ENCODE measurements at regions not wholly inside any gene's neighbourhood (a gene's known extent, or its start where the extent isn't known, plus 50 kb on each side); places are given as distances from the start of the nearest gene placed in this dataset.

- no peaks in the 10 kb centered on the region for H3K9me3 ChIP-seq
- DNase-seq (ENCODE audit: low spot score in 2 of 2) = no peak
- no peak overlapping the region for H3K27ac ChIP-seq
- no peaks in the 10 kb centered on the region for H3K4me1 ChIP-seq
- H3K4me3 ChIP-seq = no peak overlapping the region
- no peak for TF ChIP-seq EP300 (IDR thresholded peaks at IDR 0.05)
- no peak for TF ChIP-seq POLR2A (IDR thresholded peaks at IDR 0.05)
- TF ChIP-seq, protein P1, sequence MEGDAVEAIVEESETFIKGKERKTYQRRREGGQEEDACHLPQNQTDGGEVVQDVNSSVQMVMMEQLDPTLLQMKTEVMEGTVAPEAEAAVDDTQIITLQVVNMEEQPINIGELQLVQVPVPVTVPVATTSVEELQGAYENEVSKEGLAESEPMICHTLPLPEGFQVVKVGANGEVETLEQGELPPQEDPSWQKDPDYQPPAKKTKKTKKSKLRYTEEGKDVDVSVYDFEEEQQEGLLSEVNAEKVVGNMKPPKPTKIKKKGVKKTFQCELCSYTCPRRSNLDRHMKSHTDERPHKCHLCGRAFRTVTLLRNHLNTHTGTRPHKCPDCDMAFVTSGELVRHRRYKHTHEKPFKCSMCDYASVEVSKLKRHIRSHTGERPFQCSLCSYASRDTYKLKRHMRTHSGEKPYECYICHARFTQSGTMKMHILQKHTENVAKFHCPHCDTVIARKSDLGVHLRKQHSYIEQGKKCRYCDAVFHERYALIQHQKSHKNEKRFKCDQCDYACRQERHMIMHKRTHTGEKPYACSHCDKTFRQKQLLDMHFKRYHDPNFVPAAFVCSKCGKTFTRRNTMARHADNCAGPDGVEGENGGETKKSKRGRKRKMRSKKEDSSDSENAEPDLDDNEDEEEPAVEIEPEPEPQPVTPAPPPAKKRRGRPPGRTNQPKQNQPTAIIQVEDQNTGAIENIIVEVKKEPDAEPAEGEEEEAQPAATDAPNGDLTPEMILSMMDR (IDR thresholded peaks at IDR 0.05) = no peak
- no peaks in the 10 kb centered on the region for H3K27me3 ChIP-seq
- H3K36me3 ChIP-seq = no peaks in the 10 kb centered on the region
Observed at GRCh38 chr2:204495381-204495780, 49.9 kb upstream of the PARD3B start.
